Activated T-cell treated with anti-CD3 and anti-CD28 coated beads for 24 hours (primary cell): ENCODE measurements at regions not wholly inside any gene's neighbourhood (a gene's known extent, or its start where the extent isn't known, plus 50 kb on each side); places are given as distances from the start of the nearest gene placed in this dataset.

Experiments
- DNase-seq: peaks from one replicate; pipeline ENCODE4 v3.0.0-alpha.2; 2020; ENCODE audit warnings: low read depth

GRCh38 chr20:57805747-57806146 is 95.9 kb upstream of the PMEPA1 start:
- DNase-seq: no peak

- DNase-seq: no peak
Observed at GRCh38 chr20:57804470-57805250, 94.8 kb upstream of the PMEPA1 start.

- DNase-seq: no peak
Observed at GRCh38 chr20:57803508-57804005, 93.7 kb upstream of the PMEPA1 start.

GRCh38 chr20:57802765-57803507 is 93.1 kb upstream of the PMEPA1 start:
- DNase-seq: no peak

GRCh38 chr20:57801581-57801980 is 91.8 kb upstream of the PMEPA1 start:
- no peak for DNase-seq

GRCh38 chr20:57800791-57801430 is 91.1 kb upstream of the PMEPA1 start:
- DNase-seq: no peak

- DNase-seq: no peak
Observed at GRCh38 chr20:57797401-57797800, 87.6 kb upstream of the PMEPA1 start.

GRCh38 chr20:57795977-57796560 is 86.3 kb upstream of the PMEPA1 start:
- no peak for DNase-seq

GRCh38 chr20:57795342-57795697 is 85.5 kb upstream of the PMEPA1 start:
- no peak for DNase-seq

GRCh38 chr20:57794600-57795341 is 85.0 kb upstream of the PMEPA1 start:
- DNase-seq: no peak

GRCh38 chr20:57794036-57794435 is 84.2 kb upstream of the PMEPA1 start:
- no peak for DNase-seq

GRCh38 chr20:57793421-57793820 is 83.6 kb upstream of the PMEPA1 start:
- no peak for DNase-seq

GRCh38 chr20:57792386-57793080 is 82.7 kb upstream of the PMEPA1 start:
- DNase-seq: no peak

GRCh38 chr20:57791966-57792365 is 82.2 kb upstream of the PMEPA1 start:
- DNase-seq: no peak

- DNase-seq: no peak
Observed at GRCh38 chr20:57791178-57791962, 81.6 kb upstream of the PMEPA1 start.

GRCh38 chr20:57790176-57790575 is 80.4 kb upstream of the PMEPA1 start:
- no peak for DNase-seq

- no peak for DNase-seq
Observed at GRCh38 chr20:57788936-57789613, 79.3 kb upstream of the PMEPA1 start.

- no peak for DNase-seq
Observed at GRCh38 chr20:57787990-57788781, 78.4 kb upstream of the PMEPA1 start.
